Kidney (tissue), 13 donors: ENCODE measurements at regions not wholly inside any gene's neighbourhood (a gene's known extent, or its start where the extent isn't known, plus 50 kb on each side); places are given as distances from the start of the nearest gene placed in this dataset.

Source experiments
- DNase-seq, 5 donors: peaks; one replicate each; pipeline ENCODE4 v3.0.0-alpha.2; 2013 to 2020
- FAIRE-seq: peaks from 2 replicates; lab custom pipeline; 2012; peaks lifted over from hg19 to GRCh38; lab: Jason Lieb, UNC
- H3K27ac ChIP-seq, 2 donors: one replicate each; pipeline ENCODE4 v1.7.0; 2013; ENCODE audit warnings: low read depth in 2 of 2, low read length in 2 of 2, inconsistent platforms in 1 of 2
- H3K27me3 ChIP-seq: one replicate; pipeline ENCODE4 v1.7.1; 2013; ENCODE audit warnings: low read length, inconsistent platforms; ENCODE audit not compliant: control insufficient read depth, insufficient read depth
- H3K36me3 ChIP-seq, 3 donors: one replicate each; pipeline versions ENCODE4 v1.7.0 to v1.7.1; 2013; ENCODE audit warnings: low read length in 3 of 3, control low read depth in 1 of 3, inconsistent platforms in 1 of 3; ENCODE audit not compliant: insufficient read depth in 3 of 3, control insufficient read depth in 2 of 3
- H3K4me1 ChIP-seq, 3 donors: one replicate each; pipeline versions ENCODE4 v1.7.0 to v1.7.1; 2013; ENCODE audit warnings: low read length in 3 of 3, inconsistent platforms in 1 of 3, low read depth in 1 of 3; ENCODE audit not compliant: control insufficient read depth in 2 of 3, insufficient read depth in 2 of 3
- H3K4me3 ChIP-seq, 3 donors: one replicate each; pipeline versions ENCODE4 v1.7.0 to v1.8.1; 2013; ENCODE audit warnings: low read length in 3 of 3, control low read depth in 1 of 3, inconsistent platforms in 1 of 3
- H3K9ac ChIP-seq, 3 donors: one replicate each; pipeline versions ENCODE4 v1.7.0 to v1.7.1; 2013; ENCODE audit warnings: low read length in 3 of 3, control low read depth in 1 of 3, inconsistent platforms in 1 of 3
- H3K9me3 ChIP-seq, 3 donors: one replicate each; pipeline versions ENCODE4 v1.7.0 to v1.7.1; 2013; ENCODE audit warnings: low read length in 3 of 3, control low read depth in 1 of 3, inconsistent platforms in 1 of 3; ENCODE audit not compliant: control insufficient read depth in 2 of 3, insufficient read depth in 1 of 3
- CTCF ChIP-seq: IDR thresholded peaks from 3 replicates; pipeline ENCODE4 v1.5.1; 2012; ENCODE audit warnings: mild to moderate bottlenecking, moderate library complexity, borderline replicate concordance; ENCODE audit not compliant: insufficient read depth; ENCODE audit errors: extremely low read depth
- intact Hi-C: fragments of 100-400 bp; cut with DNase I; formaldehyde crosslinking; loops from one replicate; pipeline ENCODE4 v1.11.1; 2022
- donor health status: control.
- donor health status: control.
- donor health status: control.
- donor health status: control.
- donor health status: control.
- donor health status: DM: yes; HTN: yes; CAD: no.
- donor health status: Normal renal cell carcinoma (clear cell type).

- TF ChIP-seq CTCF = no peak
- no peak for FAIRE-seq
- intact Hi-C loops = no loop called here
- no peaks in the 10 kb centered on the region for H3K27me3 ChIP-seq
- no peak overlapping the region for H3K27ac ChIP-seq
- H3K9ac ChIP-seq = no peak overlapping the region
- peak in 1 of 5 donors; percentile 16 for DNase-seq
- H3K36me3 ChIP-seq = no peaks in the 10 kb centered on the region
- no peaks in the 10 kb centered on the region for H3K4me1 ChIP-seq
- no peak overlapping the region for H3K4me3 ChIP-seq
- peaks cover 0 to 4% (median 0%) of the 10 kb centered on the region in 3 donors for H3K9me3 ChIP-seq
Measured at GRCh38 chr1:95916616-95917015, 682.6 kb downstream of the RWDD3 start.

GRCh38 chr1:95924684-95925083, 690.7 kb downstream of the RWDD3 start:
- Histone ChIP-seq H3K27me3 (no peaks in the 10 kb centered on the region), H3K9ac (no peak overlapping the region), H3K27ac (no peak overlapping the region), H3K4me1 (no peaks in the 10 kb centered on the region), H3K36me3 (no peaks in the 10 kb centered on the region), H3K4me3 (no peak overlapping the region), H3K9me3 (no peaks in the 10 kb centered on the region)
- FAIRE-seq (no peak), DNase-seq (no peak)
- no peak for TF ChIP-seq CTCF
- intact Hi-C loops = no loop called here

GRCh38 chr1:95926331-95926730, 692.3 kb downstream of the RWDD3 start:
- Histone ChIP-seq H3K27ac (no peak overlapping the region), H3K36me3 (no peaks in the 10 kb centered on the region), H3K9ac (no peak overlapping the region), H3K27me3 (no peaks in the 10 kb centered on the region), H3K4me3 (no peak overlapping the region), H3K9me3 (no peaks in the 10 kb centered on the region), H3K4me1 (no peaks in the 10 kb centered on the region)
- no peak for TF ChIP-seq CTCF
- FAIRE-seq (no peak), DNase-seq (no peak)
- intact Hi-C loops = no loop called here

DNA sequence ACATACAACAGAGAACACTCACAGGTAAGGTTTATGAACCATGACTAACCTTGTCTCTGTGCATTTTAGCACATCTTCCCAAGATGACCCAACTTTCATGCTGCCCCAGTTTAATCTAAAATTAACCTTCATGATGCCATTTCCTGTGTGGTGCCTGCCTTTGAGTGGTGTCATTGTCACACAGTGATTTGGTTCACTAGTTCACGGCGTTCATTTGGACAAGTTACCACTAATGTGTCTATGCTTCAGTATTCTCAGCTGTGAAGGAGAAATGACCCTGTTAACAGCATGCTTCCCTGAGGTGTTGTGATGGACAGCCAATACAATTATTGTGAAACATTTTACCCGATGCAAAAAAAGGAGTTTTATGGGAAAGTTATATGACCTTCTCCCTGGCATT, 693.1 kb downstream of the RWDD3 start:
- TF ChIP-seq CTCF = no peak
- Histone ChIP-seq H3K9ac (no peak overlapping the region), H3K4me3 (no peak overlapping the region), H3K4me1 (no peaks in the 10 kb centered on the region), H3K27ac (no peak overlapping the region), H3K36me3 (no peaks in the 10 kb centered on the region), H3K27me3 (no peaks in the 10 kb centered on the region), H3K9me3 (no peaks in the 10 kb centered on the region)
- DNase-seq = peak in 2 of 5 donors; percentile 10 to 19
- intact Hi-C loops = no loop called here
- FAIRE-seq = no peak
